Uterus (tissue), 3 donors: ENCODE measurements at regions not wholly inside any gene's neighbourhood (a gene's known extent, or its start where the extent isn't known, plus 50 kb on each side); places are given as distances from the start of the nearest gene placed in this dataset.
"Not testable (repeated sequence)": the region's sequence is repeated elsewhere in the genome, so short reads cannot be mapped to it uniquely, and the experiment has no call there.

Experiments used
- DNase-seq, 2 donors: peaks; one replicate each; pipeline ENCODE4 v3.0.0-alpha.2; 2019 to 2020
- H3K27ac ChIP-seq, 2 donors: fragments of 200-600 bp; sonication (generic); 1 replicate in 1 of 2; 2 replicates in 1 of 2; pipeline ENCODE4 v1.5.1; 2016 to 2018
- H3K27me3 ChIP-seq, 2 donors: fragments of 200-600 bp; sonication (generic); one replicate each; pipeline ENCODE4 v1.5.1; 2018 to 2019; ENCODE audit warnings: control low read depth in 1 of 2
- H3K36me3 ChIP-seq, 2 donors: fragments of 200-600 bp; sonication (generic); one replicate each; pipeline ENCODE4 v1.5.1; 2019; ENCODE audit warnings: control low read depth in 1 of 2
- H3K4me1 ChIP-seq, 2 donors: fragments of 200-600 bp; sonication (generic); one replicate each; pipeline ENCODE4 v1.5.1; 2018 to 2019; ENCODE audit warnings: control low read depth in 1 of 2
- H3K4me3 ChIP-seq, 2 donors: fragments of 200-600 bp; sonication (generic); 1 replicate in 1 of 2; 2 replicates in 1 of 2; pipeline ENCODE4 v1.5.1; 2018 to 2019; ENCODE audit warnings: mild to moderate bottlenecking in 1 of 2
- H3K9me3 ChIP-seq, 2 donors: fragments of 200-600 bp; sonication (generic); one replicate each; pipeline ENCODE4 v1.5.1; 2019; ENCODE audit warnings: control low read depth in 1 of 2
- intact Hi-C: fragments of 100-400 bp; cut with DNase I; formaldehyde crosslinking; loops from one replicate; pipeline ENCODE4 v1.15.1; 2023; ENCODE audit warnings: low total_unique reads
- donor health status: DM: yes; HTN: yes; CAD: no.

GRCh38 chr9:65385655-65386024 is 100.6 kb upstream of the FOXD4L5 start:
- H3K4me1 ChIP-seq, intact Hi-C loops, H3K27me3 ChIP-seq, H3K36me3 ChIP-seq, H3K27ac ChIP-seq, DNase-seq, H3K9me3 ChIP-seq, H3K4me3 ChIP-seq: not testable (repeated sequence)

GRCh38 chr9:65384759-65385654 is 100.0 kb upstream of the FOXD4L5 start:
- H3K9me3 ChIP-seq, H3K4me1 ChIP-seq, H3K27ac ChIP-seq, DNase-seq, intact Hi-C loops, H3K27me3 ChIP-seq, H3K4me3 ChIP-seq, H3K36me3 ChIP-seq: not testable (repeated sequence)

GRCh38 chr9:65384066-65384465 is 99.1 kb upstream of the FOXD4L5 start:
- H3K36me3 ChIP-seq, H3K27ac ChIP-seq, H3K4me3 ChIP-seq, H3K9me3 ChIP-seq, intact Hi-C loops, DNase-seq, H3K27me3 ChIP-seq, H3K4me1 ChIP-seq: not testable (repeated sequence)

- H3K27me3 ChIP-seq, intact Hi-C loops, H3K9me3 ChIP-seq, H3K4me3 ChIP-seq, H3K4me1 ChIP-seq, H3K36me3 ChIP-seq, DNase-seq, H3K27ac ChIP-seq: not testable (repeated sequence)
Measured at GRCh38 chr9:65383646-65384045, 98.6 kb upstream of the FOXD4L5 start.

- H3K36me3 ChIP-seq, H3K4me3 ChIP-seq, intact Hi-C loops, H3K27me3 ChIP-seq, H3K4me1 ChIP-seq, H3K27ac ChIP-seq, H3K9me3 ChIP-seq, DNase-seq: not testable (repeated sequence)
Measured at GRCh38 chr9:65382701-65383318, 97.8 kb upstream of the FOXD4L5 start.
